ENCODE measurements at regions not wholly inside any gene's neighbourhood (a gene's known extent, or its start where the extent isn't known, plus 50 kb on each side); places are given as distances from the start of the nearest gene placed in this dataset.

DNA sequence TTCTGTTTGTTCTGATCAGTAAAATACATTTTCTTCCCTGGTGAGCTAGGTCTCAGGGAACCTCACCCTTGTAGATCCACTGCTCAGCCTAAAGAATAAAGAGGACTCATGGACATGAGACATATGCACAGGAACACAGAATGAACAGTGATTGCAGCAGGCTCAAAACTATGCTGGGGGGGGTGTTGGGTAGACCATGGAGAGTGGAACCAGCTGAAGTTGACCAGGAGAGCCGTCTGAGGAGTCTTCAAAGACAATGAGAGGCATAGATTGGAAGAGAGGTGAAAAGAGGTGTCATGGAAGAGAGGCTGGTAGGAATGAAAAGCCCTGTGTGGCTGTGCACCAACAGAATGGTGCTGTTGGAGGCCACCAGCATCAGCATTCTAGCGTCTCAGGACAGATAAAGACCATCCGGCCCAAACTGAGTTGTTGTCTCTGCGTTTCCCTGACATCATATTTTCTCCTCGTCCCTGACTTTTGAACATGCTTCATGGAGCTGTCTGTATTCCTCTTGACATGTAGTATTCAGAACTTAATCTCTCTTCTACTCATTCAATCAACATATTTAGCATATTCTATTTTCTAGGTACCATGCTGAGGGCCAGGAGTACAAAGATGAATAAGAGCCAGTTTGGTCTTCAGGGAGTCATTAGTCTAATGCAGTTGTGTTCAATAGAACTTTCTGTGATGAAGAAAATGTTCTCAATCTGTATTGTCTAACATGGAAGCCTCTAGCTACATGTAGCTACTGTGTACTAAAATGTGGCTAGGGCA lies 331.8 kb downstream of the CYP26B1 start:
- TF ChIP-seq, protein P1, sequence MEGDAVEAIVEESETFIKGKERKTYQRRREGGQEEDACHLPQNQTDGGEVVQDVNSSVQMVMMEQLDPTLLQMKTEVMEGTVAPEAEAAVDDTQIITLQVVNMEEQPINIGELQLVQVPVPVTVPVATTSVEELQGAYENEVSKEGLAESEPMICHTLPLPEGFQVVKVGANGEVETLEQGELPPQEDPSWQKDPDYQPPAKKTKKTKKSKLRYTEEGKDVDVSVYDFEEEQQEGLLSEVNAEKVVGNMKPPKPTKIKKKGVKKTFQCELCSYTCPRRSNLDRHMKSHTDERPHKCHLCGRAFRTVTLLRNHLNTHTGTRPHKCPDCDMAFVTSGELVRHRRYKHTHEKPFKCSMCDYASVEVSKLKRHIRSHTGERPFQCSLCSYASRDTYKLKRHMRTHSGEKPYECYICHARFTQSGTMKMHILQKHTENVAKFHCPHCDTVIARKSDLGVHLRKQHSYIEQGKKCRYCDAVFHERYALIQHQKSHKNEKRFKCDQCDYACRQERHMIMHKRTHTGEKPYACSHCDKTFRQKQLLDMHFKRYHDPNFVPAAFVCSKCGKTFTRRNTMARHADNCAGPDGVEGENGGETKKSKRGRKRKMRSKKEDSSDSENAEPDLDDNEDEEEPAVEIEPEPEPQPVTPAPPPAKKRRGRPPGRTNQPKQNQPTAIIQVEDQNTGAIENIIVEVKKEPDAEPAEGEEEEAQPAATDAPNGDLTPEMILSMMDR (IDR thresholded peaks at IDR 0.05; ENCODE audit: low read depth, low read length, missing control alignments): no peak
- no peak overlapping the region for H3K4me3 ChIP-seq (ENCODE audit: low read depth, low read length)
- DNase-seq (ENCODE audit: low read depth): no peak

DNA sequence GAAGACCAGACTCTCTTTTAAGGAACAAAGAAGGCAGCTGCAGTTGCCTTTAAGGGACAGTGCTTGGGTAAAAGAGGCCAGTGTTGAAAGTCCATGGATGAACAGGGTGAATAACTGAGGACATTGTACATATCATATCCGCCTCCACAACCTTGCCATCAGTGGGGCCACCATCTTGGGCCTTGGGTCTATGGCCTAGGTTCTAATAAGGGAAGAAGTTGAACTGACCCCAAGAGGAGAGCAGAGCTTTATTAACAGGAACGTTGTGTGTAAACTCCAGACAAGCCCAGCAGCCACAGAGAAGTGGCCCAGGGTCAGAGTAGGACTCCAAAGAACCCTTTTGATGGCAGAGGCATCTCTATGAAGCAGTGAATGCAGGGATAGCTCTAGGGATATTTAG lies 332.8 kb downstream of the CYP26B1 start:
- no peak overlapping the region for H3K4me3 ChIP-seq (ENCODE audit: low read depth, low read length)
- TF ChIP-seq, protein P1 (IDR thresholded peaks at IDR 0.05; ENCODE audit: low read depth, low read length, missing control alignments): no peak
- no peak for DNase-seq (ENCODE audit: low read depth)

DNA sequence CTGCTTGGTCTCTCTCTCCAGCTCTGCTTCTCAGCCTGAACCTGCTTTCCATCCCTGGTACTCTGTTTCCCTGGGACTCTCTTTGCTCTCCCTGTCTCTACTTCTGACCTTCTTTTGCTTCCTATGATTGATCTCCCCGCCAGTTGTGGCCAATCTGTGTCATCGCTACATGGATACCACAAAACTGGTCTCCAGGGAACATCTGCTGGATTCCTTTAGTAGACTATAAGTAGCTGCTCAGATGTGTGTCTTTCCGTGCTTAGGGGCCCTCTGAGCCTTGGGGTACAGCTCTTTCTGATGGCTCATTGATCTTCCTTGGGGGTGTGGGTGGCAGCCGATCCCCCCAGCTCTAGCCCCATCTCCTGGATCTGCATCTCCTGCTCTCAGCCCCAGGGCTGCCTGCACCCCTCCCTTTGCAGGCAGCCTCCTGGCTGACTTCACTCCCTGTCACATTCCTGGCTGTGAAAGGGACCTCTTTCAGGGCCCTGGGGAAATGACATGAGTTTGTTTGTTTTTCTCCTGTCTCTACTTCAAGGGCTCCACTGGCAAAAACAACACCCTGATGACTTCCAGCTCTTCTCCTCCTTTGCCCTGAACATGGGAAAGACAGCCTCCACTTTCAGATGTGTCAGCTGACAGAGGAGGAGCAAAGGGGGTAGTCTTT lies 333.7 kb downstream of the CYP26B1 start:
- no peak for DNase-seq (ENCODE audit: low read depth)
- H3K4me3 ChIP-seq (ENCODE audit: low read depth, low read length): no peak overlapping the region
- TF ChIP-seq, protein P1 (IDR thresholded peaks at IDR 0.05; ENCODE audit: low read depth, low read length, missing control alignments): no peak

DNA sequence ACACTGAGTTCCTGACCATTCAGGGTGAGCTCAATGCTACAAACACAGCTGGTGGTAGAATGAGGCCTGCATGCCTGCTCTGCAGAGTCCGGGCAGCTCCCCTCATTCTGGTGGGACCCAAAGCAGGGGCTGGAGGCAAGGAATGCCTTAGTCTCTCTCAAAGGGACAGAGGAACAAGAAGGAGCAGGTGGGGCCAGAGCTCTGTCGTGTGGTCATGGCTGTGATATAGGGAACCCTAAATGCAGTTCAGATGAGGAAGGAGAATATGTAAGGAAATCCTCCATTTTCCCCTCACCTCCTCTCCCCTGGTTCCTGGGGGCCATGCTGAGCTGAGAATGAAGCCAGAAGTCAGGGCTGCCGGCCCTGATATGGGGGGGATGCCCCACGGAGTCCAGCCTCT lies 334.3 kb downstream of the CYP26B1 start:
- H3K4me3 ChIP-seq (ENCODE audit: low read depth, low read length): no peak overlapping the region
- DNase-seq (ENCODE audit: low read depth): no peak
- TF ChIP-seq, protein P1 (IDR thresholded peaks at IDR 0.05; ENCODE audit: low read depth, low read length, missing control alignments): no peak

DNA sequence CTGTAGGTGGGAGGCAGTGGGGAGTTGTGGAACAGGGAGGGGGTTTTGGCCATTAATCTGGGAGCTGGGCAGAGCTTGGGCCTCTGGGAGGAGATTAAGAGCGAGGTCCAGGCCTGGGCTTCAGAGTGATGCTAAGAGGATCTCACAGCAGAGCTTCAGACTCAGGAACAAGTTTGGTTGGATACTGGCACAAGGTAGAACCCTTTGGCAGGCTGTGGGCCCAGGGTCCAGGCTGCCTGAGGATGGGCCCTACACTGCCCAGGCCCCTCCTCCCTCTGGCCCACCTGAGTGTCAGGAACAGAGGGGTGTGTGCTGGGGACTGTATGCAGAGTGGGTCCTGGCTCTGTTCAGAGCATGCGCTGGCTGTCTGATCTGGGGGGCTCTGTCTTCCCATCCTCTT lies 334.9 kb downstream of the CYP26B1 start:
- H3K4me3 ChIP-seq (ENCODE audit: low read depth, low read length): no peak overlapping the region
- TF ChIP-seq, protein P1 (IDR thresholded peaks at IDR 0.05; ENCODE audit: low read depth, low read length, missing control alignments): no peak
- DNase-seq (ENCODE audit: low read depth): no peak

DNA sequence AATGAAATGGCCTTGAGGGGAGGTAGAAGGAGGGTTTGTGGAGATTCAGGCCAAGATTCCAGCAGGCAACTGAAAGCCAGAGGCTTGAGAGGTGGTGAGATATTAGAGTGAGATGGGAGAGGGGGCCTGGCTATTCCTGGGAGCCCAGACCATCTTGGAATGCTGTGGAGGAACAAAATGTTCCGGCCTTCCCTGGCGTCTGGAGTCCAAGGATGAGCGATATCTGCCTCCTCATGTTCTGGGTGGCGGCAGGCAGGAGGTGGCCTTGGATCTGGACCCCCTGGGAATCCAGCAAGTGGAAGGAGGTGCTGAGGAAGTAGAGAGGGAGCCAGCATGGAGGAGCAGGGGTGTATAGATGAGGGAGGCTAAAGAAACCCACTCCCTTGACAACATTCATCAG lies 335.9 kb downstream of the CYP26B1 start:
- no peak overlapping the region for H3K4me3 ChIP-seq (ENCODE audit: low read depth, low read length)
- TF ChIP-seq, protein P1 (IDR thresholded peaks at IDR 0.05; ENCODE audit: low read depth, low read length, missing control alignments): no peak
- DNase-seq (ENCODE audit: low read depth): no peak
